ENCODE measurements at regions not wholly inside any gene's neighbourhood (a gene's known extent, or its start where the extent isn't known, plus 50 kb on each side); places are given as distances from the start of the nearest gene placed in this dataset.

GRCh38 chr14:104395276-104395675 lies 184.3 kb upstream of the C14orf180 start:
- CTCF ChIA-PET = interaction anchor here (0.8 kb wide), 1 partner anchor 202 kb away, joined by 3 read pairs; no protein-coding TSS in a partner anchor
- TF ChIP-seq, protein P1, sequence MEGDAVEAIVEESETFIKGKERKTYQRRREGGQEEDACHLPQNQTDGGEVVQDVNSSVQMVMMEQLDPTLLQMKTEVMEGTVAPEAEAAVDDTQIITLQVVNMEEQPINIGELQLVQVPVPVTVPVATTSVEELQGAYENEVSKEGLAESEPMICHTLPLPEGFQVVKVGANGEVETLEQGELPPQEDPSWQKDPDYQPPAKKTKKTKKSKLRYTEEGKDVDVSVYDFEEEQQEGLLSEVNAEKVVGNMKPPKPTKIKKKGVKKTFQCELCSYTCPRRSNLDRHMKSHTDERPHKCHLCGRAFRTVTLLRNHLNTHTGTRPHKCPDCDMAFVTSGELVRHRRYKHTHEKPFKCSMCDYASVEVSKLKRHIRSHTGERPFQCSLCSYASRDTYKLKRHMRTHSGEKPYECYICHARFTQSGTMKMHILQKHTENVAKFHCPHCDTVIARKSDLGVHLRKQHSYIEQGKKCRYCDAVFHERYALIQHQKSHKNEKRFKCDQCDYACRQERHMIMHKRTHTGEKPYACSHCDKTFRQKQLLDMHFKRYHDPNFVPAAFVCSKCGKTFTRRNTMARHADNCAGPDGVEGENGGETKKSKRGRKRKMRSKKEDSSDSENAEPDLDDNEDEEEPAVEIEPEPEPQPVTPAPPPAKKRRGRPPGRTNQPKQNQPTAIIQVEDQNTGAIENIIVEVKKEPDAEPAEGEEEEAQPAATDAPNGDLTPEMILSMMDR (IDR thresholded peaks at IDR 0.05; ENCODE audit: control extremely low read depth, extremely low read depth, low read depth, missing control alignments) = no peak
- POLR2A ChIA-PET = no interaction called here
- no peak for DNase-seq (ENCODE audit: extremely low spot score)

- ChIA-PET CTCF (interaction anchor here (0.9 kb wide), 1 partner anchor 10 kb away, joined by 3 read pairs; no protein-coding TSS in a partner anchor), POLR2A (no interaction called here)
- TF ChIP-seq, protein P1 (IDR thresholded peaks at IDR 0.05; ENCODE audit: control extremely low read depth, extremely low read depth, low read depth, missing control alignments) = no peak
- no peak for DNase-seq (ENCODE audit: extremely low spot score)
These were observed 183.5 kb upstream of the C14orf180 start for GRCh38 chr14:104395941-104396681.

DNA sequence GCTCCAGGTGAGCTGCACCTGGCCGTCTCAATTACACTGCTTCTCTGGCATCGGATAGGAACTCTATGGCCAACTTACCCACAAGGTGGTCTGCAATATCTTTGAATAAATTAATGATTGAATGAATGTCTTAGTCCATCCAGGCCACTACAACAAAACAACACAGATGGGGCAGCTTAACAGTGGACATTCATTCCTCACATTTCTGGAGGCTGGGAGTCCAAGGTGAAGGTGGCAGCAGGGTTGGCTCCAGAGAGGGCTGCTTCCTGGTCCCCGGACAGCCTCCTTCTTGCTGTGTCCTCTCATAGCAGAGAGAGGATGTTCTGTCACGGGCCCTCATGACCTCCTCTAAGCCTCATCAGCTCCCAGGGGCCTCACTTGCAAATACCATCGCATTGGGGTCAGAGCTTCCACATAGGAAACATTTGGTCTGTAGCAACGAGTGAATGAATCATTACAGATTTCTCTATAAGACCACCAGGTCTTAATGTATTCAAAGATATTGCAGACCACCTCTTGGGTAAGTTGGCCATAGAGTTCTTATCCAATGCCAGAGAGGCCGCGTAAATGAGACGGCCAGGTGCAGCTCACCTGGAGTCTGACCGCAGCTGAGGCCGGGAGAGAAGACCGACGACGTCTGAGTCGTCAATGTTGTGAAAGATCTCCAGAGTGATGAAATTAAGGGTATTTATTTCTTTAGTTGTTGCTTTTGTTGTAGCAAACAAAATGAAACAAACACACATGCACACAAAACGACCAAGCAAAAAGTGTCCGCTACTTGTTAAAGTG lies 182.7 kb upstream of the C14orf180 start:
- TF ChIP-seq, protein P1 (IDR thresholded peaks at IDR 0.05; ENCODE audit: control extremely low read depth, extremely low read depth, low read depth, missing control alignments) = no peak
- no peak for DNase-seq (ENCODE audit: extremely low spot score)
- ChIA-PET CTCF (interaction anchor here (0.9 kb wide), 1 partner anchor 9 kb away, joined by 3 read pairs; no protein-coding TSS in a partner anchor), POLR2A (no interaction called here)

GRCh38 chr14:104397956-104398355 lies 181.6 kb upstream of the C14orf180 start:
- ChIA-PET CTCF (interaction anchor here (1.7 kb wide), 1 partner anchor 13 kb away, joined by 4 read pairs; no protein-coding TSS in a partner anchor), POLR2A (no interaction called here)
- no peak for DNase-seq (ENCODE audit: extremely low spot score)
- TF ChIP-seq, protein P1 (IDR thresholded peaks at IDR 0.05; ENCODE audit: control extremely low read depth, extremely low read depth, low read depth, missing control alignments) = no peak

GRCh38 chr14:104398656-104399055 lies 180.9 kb upstream of the C14orf180 start:
- TF ChIP-seq, protein P1 (IDR thresholded peaks at IDR 0.05; ENCODE audit: control extremely low read depth, extremely low read depth, low read depth, missing control alignments) = no peak
- ChIA-PET CTCF (interaction anchor here (1.2 to 1.7 kb wide), 2 partner anchors 12 to 13 kb away, joined by 4 read pairs; no protein-coding TSS in a partner anchor), POLR2A (no interaction called here)
- DNase-seq (ENCODE audit: extremely low spot score) = no peak

GRCh38 chr14:104399432-104400155 lies 180.0 kb upstream of the C14orf180 start:
- no peak for DNase-seq (ENCODE audit: extremely low spot score)
- POLR2A ChIA-PET = no interaction called here
- TF ChIP-seq, protein P1 (IDR thresholded peaks at IDR 0.05; ENCODE audit: control extremely low read depth, extremely low read depth, low read depth, missing control alignments) = no peak
- CTCF ChIA-PET = interaction anchor here (1.2 to 1.7 kb wide), 2 partner anchors 13 to 14 kb away, joined by 4 read pairs; no protein-coding TSS in a partner anchor
